Fibroblast of lung (primary cell): ENCODE measurements at regions not wholly inside any gene's neighbourhood (a gene's known extent, or its start where the extent isn't known, plus 50 kb on each side); places are given as distances from the start of the nearest gene placed in this dataset.

Source experiments
- DNase-seq, 2 donors: peaks; one replicate each; pipeline versions ENCODE4 v3.0.0 to v3.0.0-alpha.2; 2010; ENCODE audit warnings: low read depth in 2 of 2
- H2AFZ ChIP-seq: 2 replicates; pipeline ENCODE4 v1.5.1; 2012; ENCODE audit warnings: low read length, control low read depth, inconsistent platforms
- H3K27ac ChIP-seq: 2 replicates; pipeline ENCODE4 v1.5.1; 2011; ENCODE audit warnings: low read length, control low read depth; ENCODE audit not compliant: insufficient read depth
- H3K27me3 ChIP-seq: 2 replicates; pipeline ENCODE4 v1.5.1; 2011; ENCODE audit warnings: mild to moderate bottlenecking, low read length; ENCODE audit not compliant: control insufficient read depth, insufficient read depth
- H3K36me3 ChIP-seq: 2 replicates; pipeline ENCODE4 v1.5.1; 2011; ENCODE audit warnings: low read length; ENCODE audit not compliant: control insufficient read depth, insufficient read depth
- H3K4me1 ChIP-seq: 2 replicates; pipeline ENCODE4 v1.5.1; 2011; ENCODE audit warnings: low read length; ENCODE audit not compliant: control insufficient read depth, insufficient read depth; ENCODE audit errors: extremely low read depth
- H3K4me2 ChIP-seq: 2 replicates; pipeline ENCODE4 v1.5.1; 2011; ENCODE audit warnings: low read length, control low read depth; ENCODE audit not compliant: insufficient read depth; ENCODE audit errors: extremely low read depth
- H3K4me3 ChIP-seq, 4 experiments: fragments of 200-600 bp in 1 of 4; sonication (generic) in 1 of 4; replicated peaks in 1 of 4; 2 replicates each; pipeline ENCODE4 v1.5.1; 2011 to 2016; ENCODE audit warnings: low read length in 4 of 4, low read depth in 3 of 4, mild to moderate bottlenecking in 3 of 4, control low read depth in 2 of 4, inconsistent platforms in 1 of 4, mixed read lengths in 1 of 4; ENCODE audit not compliant: insufficient read depth in 1 of 4; ENCODE audit errors: control extremely low read depth in 1 of 4
- H3K79me2 ChIP-seq: 2 replicates; pipeline ENCODE4 v1.5.1; 2012; ENCODE audit warnings: mild to moderate bottlenecking, low read length, inconsistent platforms; ENCODE audit not compliant: control insufficient read depth, insufficient read depth
- H3K9ac ChIP-seq: 2 replicates; pipeline ENCODE4 v1.5.1; 2011; ENCODE audit warnings: mild to moderate bottlenecking, low read length, control low read depth; ENCODE audit not compliant: insufficient read depth
- H3K9me3 ChIP-seq: 2 replicates; pipeline ENCODE4 v1.5.1; 2012; ENCODE audit warnings: low read depth, low read length; ENCODE audit not compliant: control insufficient read depth, insufficient read depth
- H4K20me1 ChIP-seq: 2 replicates; pipeline ENCODE4 v1.5.1; 2011; ENCODE audit warnings: low read length; ENCODE audit not compliant: control insufficient read depth, insufficient read depth; ENCODE audit errors: extremely low read depth
- CTCF ChIP-seq, 2 donors: IDR thresholded peaks in 1 of 2; conservative IDR thresholded peaks in 1 of 2; 1 replicate in 1 of 2; 2 replicates in 1 of 2; pipeline ENCODE4 v1.5.1; 2011 to 2012; ENCODE audit warnings: low read length in 2 of 2, control low read depth in 1 of 2, inconsistent platforms in 1 of 2, low read depth in 1 of 2, mild to moderate bottlenecking in 1 of 2
- EZH2 ChIP-seq: IDR thresholded peaks from 2 replicates; pipeline ENCODE4 v1.5.1; 2012; ENCODE audit warnings: low read length, control low read depth, mild to moderate bottlenecking; ENCODE audit errors: missing control alignments

- Histone ChIP-seq H3K79me2 (no peaks in the 10 kb centered on the region), H4K20me1 (no peaks in the 10 kb centered on the region), H3K4me1 (no peaks in the 10 kb centered on the region), H3K9me3 (no peaks in the 10 kb centered on the region), H3K4me3 (no peak overlapping the region), H2AFZ (no peak overlapping the region), H3K36me3 (no peaks in the 10 kb centered on the region), H3K9ac (no peak overlapping the region), H3K4me2 (no peak overlapping the region), H3K27ac (no peak overlapping the region), H3K27me3 (peaks cover 12% of the 10 kb centered on the region)
- TF ChIP-seq CTCF (conservative IDR thresholded peaks at IDR 0.05 in 1 of 2, IDR thresholded peaks at IDR 0.05 in 1 of 2; ENCODE audit: low read depth in 1 of 2, low read length in 2 of 2) (no peak), EZH2 (no peak)
- no peak for DNase-seq
Observed at GRCh38 chr7:112395411-112395810, 54.8 kb upstream of the IFRD1 start.

- Histone ChIP-seq H3K79me2 (no peaks in the 10 kb centered on the region), H3K27me3 (peaks cover 12% of the 10 kb centered on the region), H4K20me1 (no peaks in the 10 kb centered on the region), H3K9me3 (no peaks in the 10 kb centered on the region), H3K9ac (no peak overlapping the region), H3K4me2 (no peak overlapping the region), H3K4me3 (no peak overlapping the region), H3K36me3 (no peaks in the 10 kb centered on the region), H3K27ac (no peak overlapping the region), H3K4me1 (no peaks in the 10 kb centered on the region), H2AFZ (no peak overlapping the region)
- DNase-seq = no peak
- TF ChIP-seq CTCF (conservative IDR thresholded peaks at IDR 0.05 in 1 of 2, IDR thresholded peaks at IDR 0.05 in 1 of 2; ENCODE audit: low read depth in 1 of 2, low read length in 2 of 2) (no peak), EZH2 (no peak)
Observed at GRCh38 chr7:112395893-112396292, 54.4 kb upstream of the IFRD1 start.

GRCh38 chr7:112398534-112398933 lies 51.7 kb upstream of the IFRD1 start:
- H3K27ac ChIP-seq = no peak overlapping the region
- no peaks in the 10 kb centered on the region for H3K36me3 ChIP-seq
- peaks cover 12% of the 10 kb centered on the region for H3K27me3 ChIP-seq
- no peak overlapping the region for H3K9ac ChIP-seq
- no peaks in the 10 kb centered on the region for H3K9me3 ChIP-seq
- no peaks in the 10 kb centered on the region for H3K79me2 ChIP-seq
- H2AFZ ChIP-seq = no peak overlapping the region
- H3K4me3 ChIP-seq = no peak overlapping the region
- no peak for TF ChIP-seq EZH2
- TF ChIP-seq CTCF (conservative IDR thresholded peaks at IDR 0.05 in 1 of 2, IDR thresholded peaks at IDR 0.05 in 1 of 2; ENCODE audit: low read depth in 1 of 2, low read length in 2 of 2) = no peak
- DNase-seq = no peak
- H4K20me1 ChIP-seq = no peaks in the 10 kb centered on the region
- no peaks in the 10 kb centered on the region for H3K4me1 ChIP-seq
- no peak overlapping the region for H3K4me2 ChIP-seq
